H9 (cell line): ENCODE measurements at regions not wholly inside any gene's neighbourhood (a gene's known extent, or its start where the extent isn't known, plus 50 kb on each side); places are given as distances from the start of the nearest gene placed in this dataset.

Source experiments
- DNase-seq: peaks from one replicate; pipeline ENCODE4 v3.0.0-alpha.2; 2017
- H2AFZ ChIP-seq: one replicate; pipeline ENCODE4 v1.6.1; 2013; ENCODE audit warnings: mild to moderate bottlenecking, low read length, control low read depth, moderate library complexity
- H2AK5ac ChIP-seq: 2 replicates; pipeline ENCODE4 v1.6.1; 2013; ENCODE audit warnings: low read length, control low read depth, mixed read lengths; ENCODE audit not compliant: insufficient read length
- H2BK120ac ChIP-seq: one replicate; pipeline ENCODE4 v1.6.1; 2013; ENCODE audit warnings: low read depth, mild to moderate bottlenecking, low read length, control low read depth, inconsistent platforms; ENCODE audit not compliant: poor library complexity, severe bottlenecking
- H2BK12ac ChIP-seq: 2 replicates; pipeline ENCODE4 v1.6.1; 2013; ENCODE audit warnings: low read length, control low read depth, mixed read lengths, low read depth; ENCODE audit not compliant: insufficient read length
- H2BK15ac ChIP-seq: 2 replicates; pipeline ENCODE4 v1.6.1; 2013; ENCODE audit warnings: low read depth, low read length, control low read depth
- H2BK20ac ChIP-seq: one replicate; pipeline ENCODE4 v1.6.1; 2013; ENCODE audit warnings: low read depth, mild to moderate bottlenecking, low read length, control low read depth, inconsistent platforms; ENCODE audit not compliant: poor library complexity, severe bottlenecking
- H2BK5ac ChIP-seq: 2 replicates; pipeline ENCODE4 v1.6.1; 2013; ENCODE audit warnings: low read length, control low read depth, mixed read lengths; ENCODE audit not compliant: insufficient read length
- H3K14ac ChIP-seq: 2 replicates; pipeline ENCODE4 v1.6.1; 2013; ENCODE audit warnings: low read length, control low read depth; ENCODE audit not compliant: insufficient read depth
- H3K18ac ChIP-seq: 2 replicates; pipeline ENCODE4 v1.6.1; 2013; ENCODE audit warnings: low read depth, mild to moderate bottlenecking, mixed read lengths, low read length, control low read depth; ENCODE audit not compliant: insufficient read length
- H3K23ac ChIP-seq: 2 replicates; pipeline ENCODE4 v1.6.1; 2013; ENCODE audit warnings: low read length, control low read depth, mixed read lengths, low read depth; ENCODE audit not compliant: insufficient read length
- H3K23me2 ChIP-seq: 2 replicates; pipeline ENCODE4 v1.6.1; 2013; ENCODE audit warnings: low read depth, mild to moderate bottlenecking, mixed read lengths, low read length, control low read depth; ENCODE audit not compliant: insufficient read length, poor library complexity, severe bottlenecking
- H3K27ac ChIP-seq: 2 replicates; pipeline ENCODE4 v1.5.1; 2013; ENCODE audit warnings: low read length, control low read depth, mixed read lengths, low read depth; ENCODE audit not compliant: insufficient read length
- H3K27me3 ChIP-seq: 2 replicates; pipeline ENCODE4 v1.6.1; 2013; ENCODE audit warnings: low read length, control low read depth, inconsistent platforms; ENCODE audit not compliant: insufficient read depth
- H3K4ac ChIP-seq: 2 replicates; pipeline ENCODE4 v1.6.1; 2013; ENCODE audit warnings: low read depth, mild to moderate bottlenecking, control low read depth, inconsistent platforms, low read length, moderate library complexity
- H3K4me1 ChIP-seq: 2 replicates; pipeline ENCODE4 v1.6.1; 2013; ENCODE audit warnings: low read length, control low read depth, inconsistent platforms; ENCODE audit not compliant: insufficient read depth
- H3K4me2 ChIP-seq: 2 replicates; pipeline ENCODE4 v1.6.1; 2013; ENCODE audit warnings: low read length, control low read depth, mixed read lengths; ENCODE audit not compliant: insufficient read length, insufficient read depth
- H3K56ac ChIP-seq: 2 replicates; pipeline ENCODE4 v1.6.1; 2013; ENCODE audit warnings: low read depth, mild to moderate bottlenecking, mixed read lengths, low read length, control low read depth; ENCODE audit not compliant: insufficient read length
- H3K79me1 ChIP-seq: 2 replicates; pipeline ENCODE4 v1.6.1; 2013; ENCODE audit warnings: low read depth, mild to moderate bottlenecking, moderate library complexity, low read length, control low read depth, inconsistent platforms; ENCODE audit not compliant: insufficient read depth, poor library complexity, severe bottlenecking
- H3K79me2 ChIP-seq: 2 replicates; pipeline ENCODE4 v1.6.1; 2013; ENCODE audit warnings: low read length, control low read depth, inconsistent platforms; ENCODE audit not compliant: insufficient read depth
- H3K9ac ChIP-seq: 2 replicates; pipeline ENCODE4 v1.6.1; 2013; ENCODE audit warnings: low read length, control low read depth, mixed read lengths; ENCODE audit not compliant: insufficient read length; ENCODE audit errors: extremely low read depth
- H3K9me3 ChIP-seq: one replicate; pipeline ENCODE4 v1.6.1; 2013; ENCODE audit warnings: low read depth, low read length, inconsistent platforms; ENCODE audit not compliant: control insufficient read depth
- H3T11ph ChIP-seq: one replicate; pipeline ENCODE4 v1.6.1; 2013; ENCODE audit warnings: mild to moderate bottlenecking, low read length, control low read depth, inconsistent platforms
- H4K20me1 ChIP-seq: one replicate; pipeline ENCODE4 v1.6.1; 2013; ENCODE audit not compliant: control insufficient read depth, insufficient read length, insufficient read depth
- H4K5ac ChIP-seq: 2 replicates; pipeline ENCODE4 v1.6.1; 2013; ENCODE audit warnings: low read depth, mild to moderate bottlenecking, mixed read lengths, low read length, control low read depth; ENCODE audit not compliant: insufficient read length
- H4K8ac ChIP-seq: replicated peaks from 2 replicates; pipeline ENCODE4 v1.6.1; 2013; ENCODE audit warnings: low read length, control low read depth, mixed read lengths, low read depth; ENCODE audit not compliant: insufficient read length
- H4K91ac ChIP-seq: 2 replicates; pipeline ENCODE4 v1.6.1; 2013; ENCODE audit warnings: low read depth, mild to moderate bottlenecking, moderate library complexity, mixed read lengths, low read length, control low read depth; ENCODE audit not compliant: insufficient read length
- H3K27ac Mint-ChIP-seq, 3 experiments: 2 replicates in 2 of 3; 3 replicates in 1 of 3; pipeline ENCODE4 v1.8.0; 2020 to 2021; ENCODE audit warnings: mixed read lengths in 3 of 3, mild to moderate bottlenecking in 1 of 3, moderate library complexity in 1 of 3
- H3K27me3 Mint-ChIP-seq: 2 replicates; pipeline ENCODE4 v1.8.0; 2021; ENCODE audit warnings: low read depth, mild to moderate bottlenecking, moderate library complexity, mixed read lengths
- H3K36me3 Mint-ChIP-seq, 3 experiments: 2 replicates in 2 of 3; 3 replicates in 1 of 3; pipeline ENCODE4 v1.8.0; 2020 to 2021; ENCODE audit warnings: low read depth in 3 of 3, mixed read lengths in 3 of 3; ENCODE audit not compliant: insufficient read depth in 1 of 3
- H3K4me1 Mint-ChIP-seq, 2 experiments: 2 replicates each; pipeline ENCODE4 v1.8.0; 2020; ENCODE audit warnings: mixed read lengths in 2 of 2
- H3K4me3 Mint-ChIP-seq, 2 experiments: 2 replicates in 1 of 2; 3 replicates in 1 of 2; pipeline ENCODE4 v1.8.0; 2020 to 2021; ENCODE audit warnings: mild to moderate bottlenecking in 2 of 2, mixed read lengths in 2 of 2, moderate library complexity in 1 of 2
- H3K9me3 Mint-ChIP-seq, 2 experiments: 2 replicates in 1 of 2; 3 replicates in 1 of 2; pipeline ENCODE4 v1.8.0; 2020; ENCODE audit warnings: mild to moderate bottlenecking in 2 of 2, mixed read lengths in 2 of 2, moderate library complexity in 1 of 2
- WGBS: extraction: QIAGEN DNeasy Blood & Tissue Kit; methylation state at CpG from one replicate; pipeline ENCODE4 v1.1.7; 2013; ENCODE audit warnings: missing lambda C conversion rate, low lambda C conversion rate, mixed read lengths; ENCODE audit not compliant: insufficient read length; ENCODE audit errors: extremely low coverage; 5-methylcytosine and 5-hydroxymethylcytosine counted together
- TF ChIP-seq, protein P1 (sequence below): fragments of 200-600 bp; sonication (generic); conservative IDR thresholded peaks from 3 replicates; pipeline ENCODE4 v1.8.0; 2021; ENCODE audit warnings: antibody characterized with exemption, mild to moderate bottlenecking

DNA sequence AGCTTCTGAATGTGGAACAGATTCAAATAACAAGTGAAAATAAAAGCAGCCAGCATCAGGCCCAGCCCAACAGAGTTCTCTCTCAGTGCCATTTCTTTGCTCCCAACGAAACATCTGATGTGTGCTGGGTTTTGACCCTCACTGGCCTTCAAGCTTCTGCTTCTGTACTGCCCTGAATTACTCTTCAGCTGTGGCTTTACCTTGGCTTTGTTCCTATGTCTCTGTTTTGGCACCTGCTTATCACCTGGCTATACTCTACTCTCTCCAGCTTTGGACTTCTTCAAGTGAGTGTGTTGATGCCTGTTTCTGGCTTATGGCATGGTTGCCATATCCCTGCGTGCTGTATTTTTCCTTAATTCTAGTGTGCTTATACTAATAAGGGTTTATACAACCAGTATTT, 768.3 kb downstream of the SORCS1 start:
- Histone ChIP-seq H3K79me2 (no peaks in the 10 kb centered on the region), H2BK15ac (no peak overlapping the region), H3K9ac (no peak overlapping the region), H3K27me3 (no peaks in the 10 kb centered on the region), H3K23me2 (no peaks in the 10 kb centered on the region), H3K4ac (no peak overlapping the region), H3K18ac (no peak overlapping the region), H2AFZ (no peak overlapping the region), H3K14ac (no peak overlapping the region), H2BK5ac (no peak overlapping the region), H3K56ac (no peak overlapping the region), H4K91ac (no peak overlapping the region), H2BK12ac (no peak overlapping the region), H3T11ph (no peak overlapping the region), H2AK5ac (no peak overlapping the region), H4K20me1 (no peaks in the 10 kb centered on the region), H3K4me1 (no peaks in the 10 kb centered on the region; the same call in 1 of the 2 replicates), H3K79me1 (no peaks in the 10 kb centered on the region), H3K9me3 (no peaks in the 10 kb centered on the region), H3K4me2 (no peak overlapping the region), H4K5ac (no peak overlapping the region), H3K23ac (no peak overlapping the region), H2BK120ac (no peak overlapping the region), H3K27ac (no peak overlapping the region), H4K8ac (no peak overlapping the region), H2BK20ac (no peak overlapping the region)
- WGBS = no CpG with 5 or more reads among the region's 2 CpGs
- TF ChIP-seq, protein P1, sequence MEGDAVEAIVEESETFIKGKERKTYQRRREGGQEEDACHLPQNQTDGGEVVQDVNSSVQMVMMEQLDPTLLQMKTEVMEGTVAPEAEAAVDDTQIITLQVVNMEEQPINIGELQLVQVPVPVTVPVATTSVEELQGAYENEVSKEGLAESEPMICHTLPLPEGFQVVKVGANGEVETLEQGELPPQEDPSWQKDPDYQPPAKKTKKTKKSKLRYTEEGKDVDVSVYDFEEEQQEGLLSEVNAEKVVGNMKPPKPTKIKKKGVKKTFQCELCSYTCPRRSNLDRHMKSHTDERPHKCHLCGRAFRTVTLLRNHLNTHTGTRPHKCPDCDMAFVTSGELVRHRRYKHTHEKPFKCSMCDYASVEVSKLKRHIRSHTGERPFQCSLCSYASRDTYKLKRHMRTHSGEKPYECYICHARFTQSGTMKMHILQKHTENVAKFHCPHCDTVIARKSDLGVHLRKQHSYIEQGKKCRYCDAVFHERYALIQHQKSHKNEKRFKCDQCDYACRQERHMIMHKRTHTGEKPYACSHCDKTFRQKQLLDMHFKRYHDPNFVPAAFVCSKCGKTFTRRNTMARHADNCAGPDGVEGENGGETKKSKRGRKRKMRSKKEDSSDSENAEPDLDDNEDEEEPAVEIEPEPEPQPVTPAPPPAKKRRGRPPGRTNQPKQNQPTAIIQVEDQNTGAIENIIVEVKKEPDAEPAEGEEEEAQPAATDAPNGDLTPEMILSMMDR = no peak
- DNase-seq = no peak
- Mint-ChIP-seq H3K4me3 (no peak overlapping the region), H3K27ac (no peak overlapping the region), H3K9me3 (no peaks in the 10 kb centered on the region), H3K4me1 (peaks cover 6 to 11% of the 10 kb centered on the region in 2 experiments), H3K27me3 (no peaks in the 10 kb centered on the region), H3K36me3 (no peaks in the 10 kb centered on the region)
